HG02571 (cell line): ENCODE measurements at regions not wholly inside any gene's neighbourhood (a gene's known extent, or its start where the extent isn't known, plus 50 kb on each side); places are given as distances from the start of the nearest gene placed in this dataset.
"Not testable (repeated sequence)": the region's sequence is repeated elsewhere in the genome, so short reads cannot be mapped to it uniquely, and the experiment has no call there.

Experiments
- ATAC-seq: cut with Tn5 transposase; IDR thresholded peaks from one replicate; pipeline ENCODE4 v1.9.1; 2021; ENCODE audit warnings: mild to moderate bottlenecking, moderate library complexity; ENCODE audit not compliant: unreplicated experiment

DNA sequence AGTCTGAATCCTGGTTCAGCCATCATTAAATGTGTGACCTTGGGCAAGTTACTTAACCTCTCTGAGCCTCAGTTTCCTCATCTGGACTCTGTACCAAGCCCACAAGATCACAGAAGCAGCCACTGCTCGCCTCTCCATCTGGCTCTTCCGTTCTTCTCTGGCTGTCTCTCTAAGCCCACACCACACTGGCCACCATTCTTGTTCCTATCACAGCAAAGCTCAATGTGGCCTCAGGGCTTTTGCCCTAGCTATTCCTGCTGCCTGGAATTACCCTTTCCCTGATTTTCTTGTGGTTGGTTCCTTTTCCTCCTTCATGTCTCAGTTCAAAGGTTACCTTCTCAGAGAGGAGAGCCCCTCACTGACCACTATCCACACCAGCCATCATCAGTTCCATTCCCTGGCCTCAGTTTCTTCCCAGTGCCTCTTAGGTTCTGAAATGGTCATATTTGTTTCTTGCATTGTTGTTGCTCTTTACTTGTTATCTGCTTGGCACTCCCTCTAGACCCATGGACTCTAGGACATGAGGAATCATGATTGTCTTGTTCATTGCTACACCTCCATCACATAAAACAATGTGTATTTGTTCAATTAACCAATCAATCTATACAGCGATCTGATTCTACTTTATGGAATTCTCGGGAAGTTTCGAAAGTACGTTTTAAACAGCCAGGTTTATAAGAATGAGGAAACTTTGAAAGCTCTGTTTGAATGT, 56.5 kb upstream of the PTPN1 start:
- no peak for ATAC-seq

DNA sequence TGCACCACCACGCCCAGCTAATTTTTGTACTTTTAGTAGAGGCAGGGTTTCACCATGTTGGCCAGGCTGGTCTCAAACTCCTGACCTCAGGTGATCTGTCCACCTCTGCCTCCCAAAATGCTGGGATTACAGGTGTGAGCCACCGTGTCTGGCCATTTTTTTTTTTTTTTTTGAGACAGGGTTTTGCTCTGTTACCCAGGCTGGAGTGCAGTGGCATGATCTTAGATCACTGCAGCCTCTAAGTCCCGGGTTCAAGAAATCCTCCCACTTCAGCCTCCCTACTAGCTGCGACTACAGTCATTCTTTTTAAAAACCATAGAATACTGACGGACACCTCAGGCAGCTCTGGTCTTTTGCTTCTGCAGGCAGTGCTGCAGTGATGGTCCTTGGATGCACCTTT, 54.9 kb upstream of the PTPN1 start:
- ATAC-seq, result not testable (repeated sequence)

DNA sequence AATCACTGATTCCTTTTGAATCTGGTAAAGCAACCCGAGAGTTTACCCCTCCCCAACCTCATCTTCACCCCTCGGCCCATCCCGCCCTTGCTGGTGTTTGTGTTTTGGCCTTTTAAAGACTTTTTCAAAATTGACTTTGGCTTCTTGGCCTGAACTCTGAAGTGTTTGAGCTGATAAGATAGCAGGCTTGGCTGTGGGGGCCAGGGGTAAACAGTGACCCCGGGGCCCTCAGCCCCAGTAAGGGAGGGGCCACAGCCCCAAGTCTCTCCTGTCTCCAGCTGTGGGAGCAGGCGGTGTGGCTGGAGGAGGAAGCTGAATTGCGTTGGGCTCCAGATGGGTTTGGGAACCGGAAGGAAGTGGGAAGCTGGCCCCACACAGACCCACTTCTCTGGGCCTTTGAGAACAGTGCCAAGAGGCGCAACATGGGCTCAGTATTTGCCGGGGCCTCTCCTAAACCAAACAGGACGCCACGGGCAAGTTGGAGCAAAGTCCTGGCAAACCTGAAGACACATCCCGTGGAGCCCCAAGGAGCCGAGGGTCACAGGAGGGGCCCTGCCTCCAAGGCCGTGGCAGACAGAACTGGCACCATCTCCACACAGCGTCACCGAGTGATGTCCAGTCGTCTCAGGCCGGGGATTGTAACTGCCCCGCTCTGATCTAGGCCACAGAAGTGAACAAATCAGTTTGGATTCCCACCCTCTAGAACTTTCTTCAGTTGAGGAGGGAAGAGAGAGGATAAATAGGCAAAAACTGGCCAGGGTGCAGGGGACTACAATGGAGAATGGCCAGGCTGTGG, 54.3 kb upstream of the PTPN1 start:
- no peak for ATAC-seq

DNA sequence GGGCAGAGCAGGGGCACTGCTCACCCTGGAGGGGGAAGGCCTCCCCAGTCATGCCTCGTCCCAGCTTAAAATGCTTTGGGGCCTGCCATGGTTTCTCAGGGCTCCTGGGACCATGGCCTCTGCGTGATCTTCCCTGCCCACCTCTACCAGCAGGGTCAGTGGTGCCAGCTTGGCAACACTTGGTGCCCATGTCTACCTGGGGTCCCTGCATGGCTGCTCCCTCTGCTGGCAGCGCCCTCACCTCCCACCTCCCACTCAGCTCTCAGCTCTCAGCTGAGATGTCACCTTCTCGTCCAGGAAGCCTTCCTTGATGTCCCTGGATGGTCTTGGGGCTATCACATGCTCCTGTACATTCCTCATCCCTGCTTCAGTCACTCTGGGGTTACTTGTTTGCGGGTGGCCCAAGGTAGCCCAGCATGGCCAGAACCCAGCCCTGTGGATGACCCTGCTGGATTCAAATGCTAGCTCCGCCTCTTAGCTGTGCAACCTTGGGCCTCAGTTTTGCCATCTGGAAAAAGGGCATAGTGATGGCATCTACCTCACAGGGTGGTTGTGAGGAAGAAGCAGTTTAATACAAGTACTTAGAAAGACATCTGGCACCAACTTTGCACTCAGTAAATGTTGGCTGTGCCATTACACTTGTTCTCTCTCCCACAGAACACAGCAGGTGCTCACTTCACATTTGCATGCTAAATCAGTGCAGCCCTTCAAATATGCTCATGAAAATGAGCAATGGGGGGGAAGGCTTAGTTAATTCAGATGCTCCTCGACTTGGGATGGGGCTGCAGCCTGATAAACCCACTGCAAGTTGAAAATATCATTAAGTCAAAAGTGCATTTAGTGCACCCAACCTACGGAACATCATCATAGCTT, 53.5 kb upstream of the PTPN1 start:
- no peak for ATAC-seq

DNA sequence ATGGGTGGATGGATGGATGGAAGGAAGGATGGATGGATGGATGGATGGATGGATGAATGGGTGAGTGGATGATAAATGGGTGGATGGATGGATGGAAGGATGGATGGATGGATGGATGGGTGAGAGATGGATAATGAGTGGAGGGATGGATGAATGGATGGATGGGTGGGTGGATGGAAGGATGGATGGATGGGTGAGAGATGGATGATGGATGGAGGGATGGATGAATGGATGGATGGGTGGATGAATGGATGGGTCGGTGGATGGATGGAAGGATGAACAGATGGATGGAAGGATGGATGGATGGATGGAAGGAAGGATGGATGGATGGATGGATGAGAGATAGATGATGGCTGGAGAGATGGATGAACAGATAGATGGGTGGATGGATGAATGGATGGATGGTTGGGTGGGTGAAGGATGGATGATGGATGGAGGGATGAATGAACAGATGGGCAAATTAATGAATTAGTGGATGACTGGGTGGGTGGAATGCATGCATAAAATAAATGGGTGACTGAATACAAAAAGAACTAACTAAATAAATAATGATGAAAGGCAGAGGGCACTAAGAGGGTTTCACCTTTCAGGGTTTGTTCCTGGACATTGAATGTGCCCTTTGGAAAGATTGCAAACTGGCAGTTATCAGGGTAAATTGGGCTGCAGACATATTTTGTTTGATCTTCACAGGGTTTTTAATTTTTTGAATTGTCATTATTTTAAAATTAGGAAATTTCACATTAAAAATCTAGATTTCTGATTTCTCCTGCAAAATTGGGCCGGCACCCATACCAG, 50.9 kb upstream of the PTPN1 start:
- no peak for ATAC-seq

DNA sequence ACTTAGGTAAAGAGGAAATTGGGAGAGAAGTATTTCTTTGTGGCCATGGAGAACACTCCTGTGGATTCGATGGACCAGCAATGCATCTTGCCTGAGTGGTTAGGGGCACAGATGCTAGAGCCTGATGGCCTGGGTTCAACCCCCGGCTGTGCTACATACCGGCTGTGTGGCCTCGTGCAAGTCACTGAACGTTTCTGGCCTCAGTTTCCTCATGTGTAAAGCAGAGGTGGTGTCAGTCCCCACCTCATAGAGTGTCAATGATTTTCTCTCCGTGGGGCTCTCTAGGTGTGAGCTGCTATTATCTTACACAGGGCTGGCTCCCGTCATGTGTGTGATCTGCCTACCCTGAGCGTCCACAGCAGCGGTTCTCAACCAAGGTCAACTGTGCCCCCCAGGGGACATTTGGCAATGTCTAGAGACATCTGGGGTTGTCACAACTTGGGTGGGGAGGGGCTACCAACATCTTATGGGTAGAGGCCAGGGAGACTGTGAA, 50.0 kb upstream of the PTPN1 start:
- ATAC-seq, result no peak
